ENCODE measurements at regions not wholly inside any gene's neighbourhood (a gene's known extent, or its start where the extent isn't known, plus 50 kb on each side); places are given as distances from the start of the nearest gene placed in this dataset.

GRCh38 chr4:164512124-164512523, 241.8 kb upstream of the SMIM31 start:
- Histone ChIP-seq H4K8ac (ENCODE audit: extremely low read depth, insufficient read depth, low read length) (no peak overlapping the region), H3K27me3 (replicated peaks in 1 of 4; ENCODE audit: control insufficient read depth in 3 of 4, extremely low read depth in 1 of 4, insufficient read depth in 3 of 4, low read length in 3 of 4) (no peaks in the 10 kb centered on the region), H2BK5ac (ENCODE audit: low read depth, low read length) (no peak overlapping the region), H2AFZ (ENCODE audit: low read length) (no peak overlapping the region), H2BK120ac (replicated peaks; ENCODE audit: low read depth, low read length) (no peak overlapping the region), H4K5ac (ENCODE audit: insufficient read length, low read depth, low read length) (no peak overlapping the region), H3K79me1 (ENCODE audit: low read depth, low read length) (no peaks in the 10 kb centered on the region), H3K18ac (ENCODE audit: extremely low read depth, low read length) (no peak overlapping the region), H3K23ac (ENCODE audit: insufficient read length) (no peak overlapping the region), H3K4me1 (replicated peaks in 1 of 4; ENCODE audit: control insufficient read depth in 3 of 4, insufficient read depth in 4 of 4, low read length in 3 of 4) (no peaks in the 10 kb centered on the region), H2BK12ac (ENCODE audit: low read depth, low read length) (no peak overlapping the region), H3K9ac (replicated peaks in 1 of 4; ENCODE audit: extremely low read depth in 1 of 4, low read depth in 3 of 4, low read length in 3 of 4) (no peak overlapping the region), H4K91ac (replicated peaks; ENCODE audit: insufficient read length, low read length) (no peak overlapping the region), H3K27ac (ENCODE audit: low read depth, low read length) (no peak overlapping the region), H3K36me3 (ENCODE audit: control insufficient read depth in 2 of 4, insufficient read depth in 4 of 4, low read length in 3 of 4) (no peaks in the 10 kb centered on the region; a peak in 1 of 8 replicates), H3K56ac (replicated peaks; ENCODE audit: insufficient read length, low read depth, low read length) (no peak overlapping the region), H3K4me3 (ENCODE audit: extremely low read depth in 1 of 4, insufficient read depth in 2 of 4, low read depth in 3 of 4, low read length in 4 of 4) (no peak overlapping the region), H3K4ac (replicated peaks; ENCODE audit: insufficient read length, low read depth, low read length) (no peak overlapping the region), H3K9me3 (ENCODE audit: insufficient read depth in 2 of 2, low read depth in 1 of 2, low read length in 1 of 2) (no peaks in the 10 kb centered on the region), H4K20me1 (replicated peaks in 1 of 2; ENCODE audit: control insufficient read depth in 1 of 2, insufficient read depth in 2 of 2, low read length in 2 of 2) (no peaks in the 10 kb centered on the region), H2BK20ac (ENCODE audit: low read length) (no peak overlapping the region), H2AK5ac (ENCODE audit: low read depth, low read length) (no peak overlapping the region), H2BK15ac (ENCODE audit: low read length) (no peak overlapping the region), H3K4me2 (ENCODE audit: insufficient read depth in 1 of 2, low read depth in 2 of 2, low read length in 2 of 2) (no peak overlapping the region), H3K79me2 (ENCODE audit: control insufficient read depth in 1 of 2, insufficient read depth in 2 of 2, low read length in 2 of 2) (no peaks in the 10 kb centered on the region), H3K23me2 (ENCODE audit: low read depth, low read length) (peaks cover 1% of the 10 kb centered on the region; the same call in 1 of the 2 replicates), H3K14ac (ENCODE audit: insufficient read length) (no peak overlapping the region)
- ChIA-PET POLR2A (ENCODE audit: partially characterized antibody) (no interaction called here), CTCF (ENCODE audit: partially characterized antibody) (no interaction called here)
- DNase-seq (ENCODE audit: low read depth in 1 of 2, low spot score in 2 of 2) (no peak), FAIRE-seq (no peak)
- 85% methylated on average over 2 of the region's 2 CpGs; no CpG with 5 or more reads in 1 of the 2 experiments for WGBS, 2 experiments (ENCODE audit: extremely low coverage in 1 of 2, insufficient coverage in 1 of 2, insufficient read length in 1 of 2, insufficient replicate concordance in 2 of 2, low coverage in 1 of 2, low lambda C conversion rate in 2 of 2, missing lambda C conversion rate in 1 of 2)
- TF ChIP-seq FOSL1 (IDR thresholded peaks at IDR 0.05; ENCODE audit: insufficient read depth, low read depth, low read length) (no peak), RFX5 (IDR thresholded peaks at IDR 0.05; ENCODE audit: borderline replicate concordance, low read depth, low read length) (no peak), SRF (IDR thresholded peaks at IDR 0.05; ENCODE audit: low read depth, low read length) (no peak), EZH2 (IDR thresholded peaks at IDR 0.05; ENCODE audit: low read depth, low read length, severe bottlenecking) (no peak)

Data from H1 (cell line).